HUES6 (cell line): ENCODE measurements at regions not wholly inside any gene's neighbourhood (a gene's known extent, or its start where the extent isn't known, plus 50 kb on each side); places are given as distances from the start of the nearest gene placed in this dataset.
"Not testable (repeated sequence)": the region's sequence is repeated elsewhere in the genome, so short reads cannot be mapped to it uniquely, and the experiment has no call there.

ENCODE experiments used
- H3K27ac ChIP-seq: 2 replicates; pipeline ENCODE4 v1.7.0; 2013; ENCODE audit warnings: low read depth, mild to moderate bottlenecking, low read length, inconsistent platforms
- H3K27me3 ChIP-seq: 2 replicates; pipeline ENCODE4 v1.6.1; 2013; ENCODE audit warnings: low read length; ENCODE audit not compliant: control insufficient read depth, insufficient read depth
- H3K36me3 ChIP-seq: 2 replicates; pipeline ENCODE4 v1.6.1; 2013; ENCODE audit warnings: low read length; ENCODE audit not compliant: control insufficient read depth, insufficient read depth
- H3K4me1 ChIP-seq: 2 replicates; pipeline ENCODE4 v1.6.1; 2013; ENCODE audit warnings: low read length; ENCODE audit not compliant: control insufficient read depth, insufficient read depth
- H3K4me3 ChIP-seq: 2 replicates; pipeline ENCODE4 v1.5.1; 2013; ENCODE audit warnings: low read depth, low read length
- H3K9ac ChIP-seq: one replicate; pipeline ENCODE4 v1.6.1; 2013; ENCODE audit warnings: mild to moderate bottlenecking, low read length
- H3K9me3 ChIP-seq: 2 replicates; pipeline ENCODE4 v1.6.1; 2013; ENCODE audit warnings: low read depth, low read length; ENCODE audit not compliant: control insufficient read depth, insufficient read depth

- Histone ChIP-seq H3K36me3 (no peaks in the 10 kb centered on the region), H3K9me3 (no peaks in the 10 kb centered on the region), H3K4me1 (peaks cover 13% of the 10 kb centered on the region), H3K4me3 (no peak overlapping the region), H3K27ac (no peak overlapping the region), H3K9ac (no peak overlapping the region), H3K27me3 (peaks cover 6% of the 10 kb centered on the region; the same call in 1 of the 2 replicates)
Observed at GRCh38 chr16:10256784-10257641, 74.8 kb upstream of the GRIN2A start.

GRCh38 chr16:10257642-10258251, 75.5 kb upstream of the GRIN2A start:
- not testable (repeated sequence) for H3K36me3 ChIP-seq, H3K9ac ChIP-seq, H3K27me3 ChIP-seq, H3K4me3 ChIP-seq, H3K27ac ChIP-seq, H3K9me3 ChIP-seq
- peaks cover 13% of the 10 kb centered on the region for H3K4me1 ChIP-seq

GRCh38 chr16:10258930-10259603, 76.8 kb upstream of the GRIN2A start:
- not testable (repeated sequence) for H3K36me3 ChIP-seq, H3K9ac ChIP-seq, H3K4me3 ChIP-seq, H3K27me3 ChIP-seq, H3K27ac ChIP-seq, H3K9me3 ChIP-seq
- peaks cover 13% of the 10 kb centered on the region for H3K4me1 ChIP-seq

GRCh38 chr16:10261077-10261476, 78.8 kb upstream of the GRIN2A start:
- peaks cover 12% of the 10 kb centered on the region for H3K4me1 ChIP-seq
- no peaks in the 10 kb centered on the region for H3K36me3 ChIP-seq
- H3K27ac ChIP-seq = no peak overlapping the region
- no peaks in the 10 kb centered on the region for H3K9me3 ChIP-seq
- no peak overlapping the region for H3K9ac ChIP-seq
- no peak overlapping the region for H3K4me3 ChIP-seq
- H3K27me3 ChIP-seq = no peaks in the 10 kb centered on the region

GRCh38 chr16:10261526-10261925, 79.3 kb upstream of the GRIN2A start:
- not testable (repeated sequence) for H3K9me3 ChIP-seq, H3K36me3 ChIP-seq, H3K27me3 ChIP-seq, H3K4me1 ChIP-seq, H3K4me3 ChIP-seq, H3K27ac ChIP-seq, H3K9ac ChIP-seq

GRCh38 chr16:10262377-10263132, 80.3 kb upstream of the GRIN2A start:
- H3K27me3 ChIP-seq = no peaks in the 10 kb centered on the region
- H3K4me3 ChIP-seq = no peak overlapping the region
- no peaks in the 10 kb centered on the region for H3K36me3 ChIP-seq
- no peaks in the 10 kb centered on the region for H3K9me3 ChIP-seq
- H3K27ac ChIP-seq = no peak overlapping the region
- no peak overlapping the region for H3K9ac ChIP-seq
- H3K4me1 ChIP-seq = no peaks in the 10 kb centered on the region; the same call in 1 of the 2 replicates

- no peak overlapping the region for H3K4me3 ChIP-seq
- no peak overlapping the region for H3K27ac ChIP-seq
- 0 out of 2 replicates have a peak, but pooled peaks cover 5% of the 10 kb centered on the region for H3K9me3 ChIP-seq
- no peaks in the 10 kb centered on the region for H3K27me3 ChIP-seq
- H3K9ac ChIP-seq = no peak overlapping the region
- H3K36me3 ChIP-seq = no peaks in the 10 kb centered on the region
- no peaks in the 10 kb centered on the region for H3K4me1 ChIP-seq
Observed at GRCh38 chr16:10265770-10266615, 83.8 kb upstream of the GRIN2A start.

- no peak overlapping the region for H3K4me3 ChIP-seq
- no peaks in the 10 kb centered on the region for H3K27me3 ChIP-seq
- H3K27ac ChIP-seq = no peak overlapping the region
Observed at GRCh38 chr16:10266809-10267208, 84.6 kb upstream of the GRIN2A start.

GRCh38 chr16:10269632-10270031, 87.4 kb upstream of the GRIN2A start:
- H3K4me3 ChIP-seq = no peak overlapping the region

More at GRCh38 chr16:10266809-10267208, 84.6 kb upstream of the GRIN2A start:
- Histone ChIP-seq H3K9ac (no peak overlapping the region), H3K9me3 (peaks cover 5% of the 10 kb centered on the region; the same call in 1 of the 2 replicates), H3K4me1 (no peaks in the 10 kb centered on the region), H3K36me3 (no peaks in the 10 kb centered on the region)

GRCh38 chr16:10272250-10272854, 90.1 kb upstream of the GRIN2A start:
- not testable (repeated sequence) for H3K27me3 ChIP-seq, H3K36me3 ChIP-seq, H3K4me3 ChIP-seq, H3K9ac ChIP-seq, H3K4me1 ChIP-seq, H3K27ac ChIP-seq
- H3K9me3 ChIP-seq = peaks cover 29% of the 10 kb centered on the region

More at GRCh38 chr16:10269632-10270031, 87.4 kb upstream of the GRIN2A start:
- no peaks in the 10 kb centered on the region for H3K27me3 ChIP-seq
- H3K9me3 ChIP-seq = peaks cover 16% of the 10 kb centered on the region
- no peaks in the 10 kb centered on the region for H3K36me3 ChIP-seq
- H3K27ac ChIP-seq = no peak overlapping the region
- no peak overlapping the region for H3K9ac ChIP-seq
- H3K4me1 ChIP-seq = no peaks in the 10 kb centered on the region
